Stimulated activated CD4-positive, alpha-beta T cell treated with anti-CD3 and anti-CD28 coated beads, Interleukin-12 subunit alpha, Interleukin-12 subunit beta, amount 100 ng/mL, for 48 hours (primary cell): ENCODE measurements at regions not wholly inside any gene's neighbourhood (a gene's known extent, or its start where the extent isn't known, plus 50 kb on each side); places are given as distances from the start of the nearest gene placed in this dataset.
"Not testable (repeated sequence)": the region's sequence is repeated elsewhere in the genome, so short reads cannot be mapped to it uniquely, and the experiment has no call there.

ENCODE experiments used
- DNase-seq, 3 donors: peaks; one replicate each; pipeline ENCODE4 v3.0.0-alpha.2; 2020; ENCODE audit warnings: low read depth in 2 of 3, low spot score in 1 of 3

DNA sequence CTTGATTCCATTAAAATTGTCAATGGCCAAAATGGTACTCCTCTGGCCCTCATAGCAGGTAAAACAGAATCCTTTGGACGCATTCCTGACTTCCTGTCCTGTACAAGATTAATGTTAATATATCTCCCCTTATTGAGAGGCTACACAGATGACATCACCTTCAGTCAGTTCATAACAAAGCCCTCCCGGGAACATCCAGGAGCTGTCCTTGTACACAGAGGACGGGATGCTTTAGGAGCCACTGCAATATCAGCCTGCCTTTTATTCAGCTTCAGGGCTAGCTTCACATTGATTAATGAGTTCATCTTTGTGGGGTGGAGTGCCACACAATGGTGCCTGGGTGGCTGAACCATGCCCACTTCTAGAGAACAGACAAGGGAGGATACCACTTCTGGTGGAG, 235.1 kb downstream of the NRIP1 start:
- DNase-seq: no peak

- no peak for DNase-seq
These were observed 237.3 kb downstream of the NRIP1 start for GRCh38 chr21:14827468-14827867.

DNA sequence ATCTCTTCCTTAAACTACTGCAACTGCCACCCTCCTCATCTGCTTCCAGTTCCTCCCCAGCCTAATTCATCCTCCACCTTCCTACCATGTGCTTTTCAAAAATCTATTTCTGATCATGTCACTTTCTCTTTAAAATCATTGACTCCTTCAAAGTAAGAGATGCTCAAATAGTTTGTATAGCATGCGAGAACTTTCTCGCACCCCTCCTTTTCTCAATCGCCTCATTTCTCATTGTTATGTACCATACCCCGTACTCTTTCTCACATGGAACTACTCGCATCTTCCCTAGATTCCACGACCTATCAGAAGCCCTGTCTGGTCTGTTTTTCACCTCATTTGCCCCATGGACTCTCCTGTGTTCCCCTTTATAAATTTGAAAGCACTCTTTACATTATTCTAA, 238.2 kb downstream of the NRIP1 start:
- DNase-seq: no peak

DNA sequence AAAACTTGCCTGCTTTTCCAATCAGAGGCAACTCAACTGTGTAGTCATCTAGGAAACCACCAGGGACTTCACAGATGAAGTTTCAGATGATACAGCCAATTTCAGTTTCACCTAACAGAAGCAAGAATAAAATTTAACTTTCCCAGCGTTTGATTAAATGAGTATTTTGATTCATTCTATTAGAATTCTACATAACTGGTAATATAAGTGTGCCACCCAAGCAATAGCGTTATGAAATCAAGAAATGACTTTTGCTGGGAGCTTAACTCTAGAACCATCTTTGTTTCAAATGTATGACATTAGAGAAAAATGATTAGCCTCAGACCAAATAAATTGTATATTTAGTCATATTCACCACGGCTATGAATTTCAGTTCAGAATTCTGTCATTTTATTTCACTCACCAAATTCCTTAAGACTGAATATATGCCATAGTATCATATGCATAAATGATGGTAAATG, 239.3 kb downstream of the NRIP1 start:
- peak in 1 of 3 donors; percentile 8 for DNase-seq

- DNase-seq: no peak
These were observed 240.7 kb downstream of the NRIP1 start for GRCh38 chr21:14824126-14824525.

DNA sequence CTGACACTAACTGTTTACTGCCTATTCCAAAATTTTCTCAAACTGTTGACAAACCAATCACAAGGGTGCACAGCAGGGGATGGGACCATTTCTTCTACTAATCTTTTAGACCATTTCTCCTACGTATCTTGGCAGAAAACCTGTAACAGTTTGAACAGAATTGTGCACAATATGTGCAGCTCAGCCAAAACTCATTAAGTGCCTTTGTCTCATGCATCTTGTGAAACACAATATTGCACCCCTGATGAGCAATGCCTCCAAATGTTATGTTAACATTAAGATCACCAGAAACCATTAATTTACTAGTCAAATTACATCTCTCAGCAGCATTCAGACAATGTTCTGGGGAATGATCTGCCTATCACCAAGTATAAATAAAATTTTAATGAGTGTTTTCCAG, 247.5 kb downstream of the NRIP1 start:
- DNase-seq: no peak

GRCh38 chr21:14814991-14815390, 249.8 kb downstream of the NRIP1 start:
- DNase-seq: no peak

DNA sequence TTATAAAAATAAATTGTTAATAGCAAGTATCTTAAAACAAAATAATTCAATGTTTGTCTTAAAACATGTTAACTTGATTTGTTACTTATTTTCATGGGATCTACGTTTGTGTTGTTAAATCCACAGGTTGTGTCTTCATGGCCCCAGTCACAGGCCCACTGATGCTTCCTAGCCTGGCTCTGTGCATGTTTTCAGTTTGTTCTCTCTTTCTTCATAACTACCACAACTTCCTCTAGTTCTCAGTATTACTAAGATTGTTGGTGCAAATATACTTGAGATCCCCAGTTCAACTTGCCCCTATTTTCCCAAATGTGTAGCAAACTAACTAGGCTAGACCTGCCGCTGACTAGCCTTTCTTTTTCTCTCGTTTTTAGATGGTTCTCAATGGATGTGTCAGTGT, 250.5 kb downstream of the NRIP1 start:
- no peak for DNase-seq

DNA sequence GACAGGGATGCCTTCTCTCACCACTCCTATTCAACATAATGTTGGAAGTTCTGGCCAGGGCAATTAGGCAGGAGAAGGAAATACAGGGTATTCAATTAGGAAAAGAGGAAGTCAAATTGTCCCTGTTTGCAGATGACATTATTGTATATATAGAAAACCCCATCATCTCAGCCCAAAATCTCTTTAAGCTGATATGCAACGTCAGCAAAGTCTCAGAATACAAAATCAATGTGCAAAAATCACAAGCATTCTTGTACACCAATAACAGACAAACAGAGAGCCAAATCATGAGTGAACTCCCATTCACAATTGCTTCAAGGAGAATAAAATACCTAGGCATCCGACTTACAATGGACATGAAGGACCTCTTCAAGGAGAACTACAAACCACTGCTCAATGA, 258.1 kb upstream of the SAMSN1 start:
- DNase-seq: not testable (repeated sequence)

DNA sequence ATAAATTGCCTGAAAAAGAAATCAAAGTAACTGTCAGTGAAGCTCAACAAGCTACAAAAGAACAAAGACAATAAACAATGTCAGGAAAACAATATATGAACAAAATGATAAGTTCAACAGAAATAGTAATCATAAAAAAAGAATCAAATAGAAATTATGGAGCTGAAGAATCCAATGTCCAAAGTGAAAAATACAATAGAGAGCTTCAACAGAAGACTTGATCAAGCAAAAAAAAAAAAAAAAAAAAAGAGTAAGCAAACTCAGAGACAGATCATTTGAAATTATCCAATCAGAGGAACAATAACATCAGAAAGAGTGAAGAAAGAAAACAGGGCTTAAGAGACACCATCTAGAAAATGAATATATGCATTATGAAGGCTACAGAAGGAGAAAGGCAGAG, 251.4 kb upstream of the SAMSN1 start:
- DNase-seq: no peak

GRCh38 chr21:14787312-14787711, 241.2 kb upstream of the SAMSN1 start:
- no peak for DNase-seq

DNA sequence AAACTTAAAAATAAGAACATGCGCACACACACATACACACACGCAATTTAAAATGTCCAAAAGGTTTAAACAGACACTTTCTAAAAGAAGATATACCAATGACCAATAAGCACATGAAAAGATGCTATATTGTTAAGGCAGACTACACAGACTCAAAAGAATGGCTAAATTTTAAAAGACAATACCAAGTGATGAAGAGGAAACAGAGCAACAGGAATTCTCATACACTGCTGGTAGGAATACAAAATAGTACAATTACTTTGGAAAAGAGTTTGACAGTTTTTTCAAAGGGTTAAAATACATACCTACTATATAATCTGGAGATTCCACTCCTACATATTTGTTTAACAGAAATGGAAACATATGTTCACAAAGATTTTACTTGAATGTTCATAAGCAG, 239.6 kb upstream of the SAMSN1 start:
- DNase-seq: no peak

GRCh38 chr21:14773777-14774345, 227.7 kb upstream of the SAMSN1 start:
- peak; percentile 14 to 56 (median 44) for DNase-seq

DNA sequence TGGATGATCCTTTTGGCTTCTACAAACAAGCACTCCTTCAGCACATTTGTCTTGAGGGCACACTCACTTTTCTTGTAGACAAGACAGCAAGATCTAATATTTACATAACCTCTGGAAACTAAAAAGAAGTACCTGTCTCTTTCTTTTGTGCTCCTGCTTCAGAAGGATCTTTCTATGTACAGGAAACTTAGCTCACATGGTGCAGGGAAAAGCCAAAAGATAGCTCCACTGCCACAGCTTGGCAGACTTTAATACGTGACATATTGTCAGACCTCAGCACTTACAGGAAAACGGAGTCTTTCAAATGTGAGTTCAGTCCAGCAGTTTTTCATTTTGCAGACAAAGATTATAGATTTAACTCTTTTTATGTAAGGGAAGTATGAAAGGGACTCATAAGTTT, 225.5 kb upstream of the SAMSN1 start:
- no peak for DNase-seq

DNA sequence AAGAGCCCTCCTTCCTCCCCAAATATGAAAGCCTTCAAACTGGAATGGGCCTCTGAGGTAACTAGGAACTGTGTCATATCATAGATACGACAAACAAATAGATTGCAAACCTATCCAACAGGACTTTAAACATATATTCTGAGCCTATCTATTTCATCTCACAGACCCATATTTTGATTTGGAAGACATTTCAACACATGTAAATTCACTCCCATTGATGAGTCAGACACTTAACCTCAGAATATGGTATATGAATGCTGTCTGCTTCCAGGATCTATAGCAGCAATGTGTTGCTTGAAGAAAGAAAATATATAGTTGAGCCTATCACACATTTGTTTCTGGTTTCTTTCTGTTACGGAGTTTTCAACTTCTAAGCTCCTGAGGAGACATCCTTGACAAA, 221.9 kb upstream of the SAMSN1 start:
- no peak for DNase-seq

DNA sequence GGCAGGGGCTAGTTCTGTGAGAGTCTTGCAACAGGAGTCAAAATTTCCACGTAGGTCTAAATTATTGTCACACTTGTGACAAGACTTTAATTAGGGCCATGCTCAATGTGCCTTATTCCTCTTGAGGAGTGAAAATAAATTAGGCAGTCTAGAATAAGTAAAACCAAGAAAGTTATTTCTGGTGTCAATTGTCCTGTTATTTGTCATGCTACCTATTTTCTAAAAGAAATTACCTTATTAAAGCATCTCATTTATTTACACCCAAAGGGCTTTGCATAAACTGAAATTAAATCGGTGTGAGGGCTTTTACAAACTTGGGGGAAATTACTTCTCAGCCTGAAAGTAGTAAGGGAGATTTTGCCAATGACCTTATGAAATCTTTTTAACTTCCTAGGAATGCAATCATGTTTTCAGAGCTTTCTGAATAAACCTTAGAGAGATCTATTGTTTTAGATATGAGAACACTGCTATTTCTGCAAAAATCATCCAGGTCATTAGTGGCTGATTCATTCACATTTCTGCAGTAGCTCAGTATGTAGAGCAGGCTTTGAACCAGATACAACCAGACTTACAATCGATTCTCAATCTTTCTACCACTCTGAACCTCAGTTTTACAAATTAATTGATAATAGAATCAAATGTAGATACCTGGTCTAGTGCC, 221.2 kb upstream of the SAMSN1 start:
- DNase-seq: no peak

GRCh38 chr21:14766241-14766640, 220.1 kb upstream of the SAMSN1 start:
- no peak for DNase-seq

GRCh38 chr21:14763695-14764064, 217.6 kb upstream of the SAMSN1 start:
- DNase-seq: no peak

GRCh38 chr21:14762734-14763694, 216.9 kb upstream of the SAMSN1 start:
- DNase-seq: no peak

DNA sequence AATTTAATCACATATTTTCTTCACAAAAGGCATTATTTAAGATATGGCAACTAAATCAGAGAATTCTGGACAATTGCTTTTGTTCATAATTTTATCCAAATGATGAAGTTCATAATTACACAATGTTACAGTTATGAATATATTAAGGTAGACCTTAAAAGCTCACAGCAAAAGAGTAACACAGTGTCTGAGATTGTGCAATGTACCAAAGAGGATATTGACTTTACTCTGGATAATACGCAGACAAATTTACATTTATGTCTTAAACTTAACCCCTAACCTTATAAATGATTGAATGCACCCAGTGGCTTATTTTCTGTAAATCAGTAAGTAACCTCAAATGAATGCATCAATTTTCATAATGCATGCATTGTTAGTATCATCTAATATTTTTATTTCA, 216.2 kb upstream of the SAMSN1 start:
- DNase-seq: no peak

DNA sequence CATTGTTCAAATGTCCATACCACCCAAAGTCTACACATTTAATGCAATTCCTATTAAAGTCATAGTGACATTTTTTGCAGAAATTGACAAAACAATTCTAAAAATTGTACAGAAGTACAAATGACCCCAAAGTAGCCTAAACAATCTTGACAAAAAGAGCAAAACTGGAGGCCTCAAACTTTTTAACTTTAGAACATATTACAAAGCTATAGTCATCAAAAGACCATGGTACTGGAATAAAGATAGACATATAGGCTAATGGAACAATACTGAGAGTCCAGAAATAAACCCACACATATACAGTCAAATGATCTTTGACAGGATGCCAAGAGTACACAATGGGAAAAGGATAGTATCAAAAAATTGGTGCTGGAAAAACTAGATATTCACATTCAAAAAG, 213.2 kb upstream of the SAMSN1 start:
- DNase-seq: no peak

GRCh38 chr21:14758849-14759248, 212.7 kb upstream of the SAMSN1 start:
- no peak for DNase-seq
